ENCODE measurements at regions not wholly inside any gene's neighbourhood (a gene's known extent, or its start where the extent isn't known, plus 50 kb on each side); places are given as distances from the start of the nearest gene placed in this dataset.
"Not testable (repeated sequence)": the region's sequence is repeated elsewhere in the genome, so short reads cannot be mapped to it uniquely, and the experiment has no call there.

- intact Hi-C loops (cut with DNase I; ENCODE audit: low total_unique reads); H3K4me1 ChIP-seq; H3K4me3 ChIP-seq; DNase-seq; H3K36me3 ChIP-seq; H3K27ac ChIP-seq; H3K27me3 ChIP-seq (replicated peaks in 1 of 7); H3K9me3 ChIP-seq: not testable (repeated sequence)
- WGBS, 5 donors = 71 to 100% (median 83%) methylated on average over 1 of the region's 2 CpGs; no CpG with 5 or more reads in 2 of the 5 donors
Measured at GRCh38 chr1:146537775-146538373, 309.1 kb upstream of the NOTCH2NLA start.

- WGBS, 5 donors = no CpG with 5 or more reads among the region's 1 CpG
Measured at GRCh38 chr1:146536028-146536427, 307.2 kb upstream of the NOTCH2NLA start.

DNA sequence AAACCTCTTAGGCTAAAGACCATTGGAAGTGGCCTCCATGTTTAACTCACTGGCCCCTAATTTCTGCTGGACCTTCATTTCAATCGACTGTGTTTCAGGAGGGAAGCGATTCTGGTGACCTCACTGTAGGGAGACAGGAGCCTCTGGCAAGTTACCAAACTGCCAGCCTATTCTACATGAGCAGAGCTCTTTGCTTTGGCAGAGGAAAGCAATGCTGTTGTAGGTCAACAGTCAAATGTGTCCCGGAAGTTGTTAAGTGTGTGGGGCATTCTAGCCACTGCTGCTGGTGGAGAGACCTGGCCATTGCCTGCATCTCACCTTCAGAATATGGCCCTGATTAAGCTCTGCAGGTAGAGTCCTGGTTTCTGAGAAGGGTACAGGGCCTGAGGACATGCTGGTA lies 306.8 kb upstream of the NOTCH2NLA start:
- H3K4me3 ChIP-seq; DNase-seq; H3K27me3 ChIP-seq (replicated peaks in 1 of 7); H3K27ac ChIP-seq; intact Hi-C loops (cut with DNase I; ENCODE audit: low total_unique reads); H3K9me3 ChIP-seq; H3K4me1 ChIP-seq; H3K36me3 ChIP-seq: not testable (repeated sequence)
- no CpG with 5 or more reads among the region's 3 CpGs for WGBS, 5 donors

More at GRCh38 chr1:146536028-146536427, 307.2 kb upstream of the NOTCH2NLA start:
- H3K9me3 ChIP-seq; H3K4me1 ChIP-seq; intact Hi-C loops (cut with DNase I; ENCODE audit: low total_unique reads); H3K4me3 ChIP-seq; DNase-seq; H3K27ac ChIP-seq; H3K27me3 ChIP-seq (replicated peaks in 1 of 7); H3K36me3 ChIP-seq: not testable (repeated sequence)

GRCh38 chr1:146530958-146531357 lies 302.1 kb upstream of the NOTCH2NLA start:
- no CpG with 5 or more reads among the region's 6 CpGs for WGBS, 5 donors
- H3K4me1 ChIP-seq; H3K27ac ChIP-seq; H3K36me3 ChIP-seq; H3K4me3 ChIP-seq; intact Hi-C loops (cut with DNase I; ENCODE audit: low total_unique reads); H3K9me3 ChIP-seq; DNase-seq; H3K27me3 ChIP-seq (replicated peaks in 1 of 7): not testable (repeated sequence)

GRCh38 chr1:146522812-146523211 lies 294.0 kb upstream of the NOTCH2NLA start:
- H3K9me3 ChIP-seq; intact Hi-C loops (cut with DNase I; ENCODE audit: low total_unique reads); H3K27ac ChIP-seq; DNase-seq; H3K4me1 ChIP-seq; H3K27me3 ChIP-seq (replicated peaks in 1 of 7); H3K36me3 ChIP-seq; H3K4me3 ChIP-seq: not testable (repeated sequence)
- WGBS, 5 donors = no CpG with 5 or more reads among the region's 4 CpGs

DNA sequence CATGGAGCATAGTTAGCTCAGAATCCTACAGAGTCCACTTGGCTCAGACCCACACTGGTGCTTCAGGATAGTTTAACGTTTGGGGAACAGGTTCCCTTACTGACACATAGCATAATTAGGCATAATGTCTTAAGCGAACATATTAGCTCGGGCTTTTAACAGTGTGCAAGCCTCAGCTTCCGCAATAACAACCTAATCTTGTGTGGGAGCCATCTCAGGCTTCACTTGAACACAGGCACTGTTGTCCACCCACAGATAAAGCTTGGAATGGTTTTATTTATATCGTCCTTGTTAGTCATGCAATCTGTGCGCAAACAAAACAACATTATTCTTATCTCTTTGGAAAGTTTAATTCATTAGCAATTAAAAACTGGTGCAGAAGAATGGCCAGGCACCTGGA lies 293.5 kb upstream of the NOTCH2NLA start:
- H3K4me3 ChIP-seq; DNase-seq; intact Hi-C loops (cut with DNase I; ENCODE audit: low total_unique reads); H3K4me1 ChIP-seq; H3K27me3 ChIP-seq (replicated peaks in 1 of 7); H3K9me3 ChIP-seq; H3K36me3 ChIP-seq; H3K27ac ChIP-seq: not testable (repeated sequence)
- WGBS, 5 donors = no CpG with 5 or more reads among the region's 6 CpGs

GRCh38 chr1:146521804-146522203 lies 293.0 kb upstream of the NOTCH2NLA start:
- H3K27me3 ChIP-seq (replicated peaks in 1 of 7); H3K4me3 ChIP-seq; H3K36me3 ChIP-seq; intact Hi-C loops (cut with DNase I; ENCODE audit: low total_unique reads); H3K9me3 ChIP-seq; H3K27ac ChIP-seq; DNase-seq; H3K4me1 ChIP-seq: not testable (repeated sequence)
- WGBS, 5 donors = no CpG with 5 or more reads among the region's 2 CpGs

GRCh38 chr1:146513754-146514153 lies 284.9 kb upstream of the NOTCH2NLA start:
- H3K9me3 ChIP-seq; H3K4me3 ChIP-seq; DNase-seq; H3K4me1 ChIP-seq; H3K27ac ChIP-seq; H3K36me3 ChIP-seq; H3K27me3 ChIP-seq (replicated peaks in 1 of 7); intact Hi-C loops (cut with DNase I; ENCODE audit: low total_unique reads): not testable (repeated sequence)
- no CpG with 5 or more reads among the region's 4 CpGs for WGBS, 5 donors

GRCh38 chr1:146511047-146511777 lies 282.4 kb upstream of the NOTCH2NLA start:
- H3K4me1 ChIP-seq; H3K36me3 ChIP-seq; H3K27me3 ChIP-seq (replicated peaks in 1 of 7); DNase-seq; H3K4me3 ChIP-seq; H3K9me3 ChIP-seq; intact Hi-C loops (cut with DNase I; ENCODE audit: low total_unique reads); H3K27ac ChIP-seq: not testable (repeated sequence)
- WGBS, 5 donors = 80 to 100% (median 98%) methylated on average over 1 to 2 of the region's 7 CpGs; no CpG with 5 or more reads in 1 of the 5 donors

DNA sequence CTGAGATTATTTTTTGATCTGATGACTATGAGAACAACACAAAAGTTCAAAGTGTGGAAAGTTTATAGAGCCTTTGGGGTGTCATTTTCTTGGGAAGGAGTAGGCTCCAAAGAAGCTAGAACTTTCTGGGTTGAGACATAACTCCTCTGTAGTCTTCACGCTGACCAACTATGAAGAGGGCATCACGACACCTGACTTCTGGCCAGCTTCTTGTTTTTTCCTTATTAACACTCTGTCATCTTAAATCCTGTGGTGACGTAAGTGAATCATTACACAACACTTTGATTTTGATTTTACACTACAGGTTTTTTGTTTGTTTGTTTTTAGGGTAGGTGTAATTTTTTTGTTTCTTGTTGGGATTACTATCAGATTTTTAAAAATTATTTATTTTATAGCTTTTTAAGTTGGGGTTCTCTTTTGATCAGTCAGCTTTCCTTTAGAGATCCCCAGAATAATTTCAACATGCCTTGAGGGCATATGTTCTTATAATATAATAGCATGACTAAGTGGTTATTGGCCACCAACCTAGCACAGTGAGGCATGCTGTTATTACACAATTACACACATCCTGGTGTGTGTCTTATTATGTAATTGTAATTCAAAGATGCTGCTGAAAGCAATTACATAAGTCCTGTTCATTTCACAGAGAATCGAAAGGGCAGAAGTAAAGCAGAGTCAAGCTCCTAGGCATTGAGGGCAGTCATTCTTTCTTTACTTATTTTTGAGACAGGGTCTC lies 281.6 kb upstream of the NOTCH2NLA start:
- H3K27me3 ChIP-seq (replicated peaks in 1 of 7); H3K4me1 ChIP-seq; intact Hi-C loops (cut with DNase I; ENCODE audit: low total_unique reads); DNase-seq; H3K4me3 ChIP-seq; H3K36me3 ChIP-seq; H3K27ac ChIP-seq; H3K9me3 ChIP-seq: not testable (repeated sequence)
- WGBS, 5 donors = no CpG with 5 or more reads among the region's 4 CpGs

DNA sequence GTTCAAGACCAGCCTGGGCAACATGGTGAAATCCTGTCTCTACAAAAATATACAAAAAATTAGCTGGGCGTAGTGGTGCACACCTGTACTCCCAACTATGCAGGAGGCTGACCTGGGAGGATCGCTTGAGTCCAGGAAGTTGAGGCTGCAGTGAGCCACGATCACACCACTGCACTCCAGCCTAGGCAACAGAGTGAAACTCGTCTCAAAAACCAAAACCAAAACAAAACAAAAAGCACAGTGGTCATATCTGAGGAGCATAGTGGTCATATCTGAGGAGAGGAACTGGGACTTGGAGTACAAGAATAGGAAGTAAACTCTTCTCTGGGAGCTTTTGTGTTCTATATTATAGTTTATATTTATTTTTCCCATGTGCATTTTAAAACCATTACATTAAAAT lies 275.3 kb upstream of the NOTCH2NLA start:
- H3K36me3 ChIP-seq; H3K9me3 ChIP-seq; H3K4me1 ChIP-seq; H3K27me3 ChIP-seq (replicated peaks in 1 of 7); intact Hi-C loops (cut with DNase I; ENCODE audit: low total_unique reads); H3K27ac ChIP-seq; H3K4me3 ChIP-seq; DNase-seq: not testable (repeated sequence)
- 54 to 100% (median 82%) methylated on average over 2 to 4 of the region's 4 CpGs for WGBS, 5 donors

All from spleen (tissue), 11 donors.